ENCODE measurements at regions not wholly inside any gene's neighbourhood (a gene's known extent, or its start where the extent isn't known, plus 50 kb on each side); places are given as distances from the start of the nearest gene placed in this dataset.
A peak's percentile ranks its signal among the peaks of the same experiment; 100 is the strongest.

DNA sequence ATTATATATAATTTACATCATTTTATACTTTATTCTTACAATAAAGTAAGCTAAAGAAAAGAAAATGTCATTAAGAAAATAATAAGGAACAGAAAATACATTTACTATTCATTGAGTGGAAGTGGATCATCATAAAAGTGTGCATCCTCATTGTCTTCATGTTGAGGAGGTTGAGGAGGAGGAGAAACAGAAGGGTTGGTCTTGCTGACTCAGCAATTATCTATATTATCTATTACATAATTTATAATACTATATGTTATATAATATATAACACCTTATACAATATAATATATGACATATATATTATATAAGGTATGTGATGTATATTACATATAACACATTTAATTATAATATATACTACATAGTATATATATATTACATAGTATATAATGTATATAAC is 558.5 kb upstream of the AMELY start:
- H3K27me3 ChIP-seq (ENCODE audit: low read depth) = no peaks in the 10 kb centered on the region
- no peaks in the 10 kb centered on the region for H3K36me3 ChIP-seq
- H3K4me3 ChIP-seq = no peak overlapping the region
- no peak overlapping the region for H3K27ac ChIP-seq (replicated peaks)
- no peak for TF ChIP-seq CTCF (IDR thresholded peaks at IDR 0.05; ENCODE audit: borderline replicate concordance)
- intact Hi-C loops (cut with micrococcal nuclease) = no loop called here
- no peaks in the 10 kb centered on the region for H3K4me1 ChIP-seq
- H3K9me3 ChIP-seq (replicated peaks) = no peaks in the 10 kb centered on the region
- DNase-seq = no peak

GRCh38 chrY:7468951-7469745 is 557.6 kb upstream of the AMELY start:
- Histone ChIP-seq H3K4me3 (no peak overlapping the region), H3K36me3 (no peaks in the 10 kb centered on the region), H3K27ac (replicated peaks) (no peak overlapping the region), H3K4me1 (no peaks in the 10 kb centered on the region), H3K9me3 (replicated peaks) (no peaks in the 10 kb centered on the region), H3K27me3 (ENCODE audit: low read depth) (no peaks in the 10 kb centered on the region)
- no peak for TF ChIP-seq CTCF (IDR thresholded peaks at IDR 0.05; ENCODE audit: borderline replicate concordance)
- DNase-seq = no peak
- intact Hi-C loops (cut with micrococcal nuclease) = no loop called here

DNA sequence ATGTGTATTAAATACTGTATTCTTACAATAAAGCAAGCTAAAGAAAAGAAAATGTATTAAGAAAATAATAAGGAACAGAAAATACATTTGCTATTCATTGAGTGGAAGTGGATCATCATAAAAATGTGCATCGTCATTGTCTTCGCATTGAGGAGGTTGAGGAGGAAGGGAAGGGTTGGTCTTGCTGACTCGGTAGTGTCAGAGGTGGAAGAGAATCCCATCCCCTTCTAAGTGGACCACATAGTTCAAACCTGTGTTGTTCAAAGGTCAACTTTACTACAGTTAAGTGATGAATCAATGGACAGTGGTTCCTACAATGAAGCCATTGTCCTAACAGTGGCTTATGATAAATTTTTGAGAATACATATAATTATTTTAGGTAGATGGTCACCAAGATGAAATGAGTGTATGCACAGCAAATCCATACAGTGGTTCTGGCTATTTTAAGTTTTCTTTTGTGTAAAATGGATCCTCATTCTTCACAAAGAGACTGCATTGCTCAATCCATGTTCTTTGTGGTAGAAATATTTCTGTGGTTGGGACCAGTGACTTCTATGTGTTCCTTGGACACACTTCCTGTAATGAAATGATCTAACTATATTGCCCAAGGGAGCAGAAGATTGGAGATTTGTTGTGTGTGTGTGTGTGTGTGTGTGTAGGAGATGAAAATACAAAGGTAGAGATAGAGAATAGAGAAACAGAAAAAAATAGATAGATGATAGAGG is 556.4 kb upstream of the AMELY start:
- no peak for TF ChIP-seq CTCF (IDR thresholded peaks at IDR 0.05; ENCODE audit: borderline replicate concordance)
- intact Hi-C loops (cut with micrococcal nuclease) = no loop called here
- no peaks in the 10 kb centered on the region for H3K4me1 ChIP-seq

GRCh38 chrY:7465185-7465621 is 553.7 kb upstream of the AMELY start:
- intact Hi-C loops (cut with micrococcal nuclease) = no loop called here

More for the DNA sequence above, 556.4 kb upstream of the AMELY start:
- Histone ChIP-seq H3K27ac (replicated peaks) (no peak overlapping the region), H3K9me3 (replicated peaks) (no peaks in the 10 kb centered on the region), H3K4me3 (no peak overlapping the region), H3K36me3 (no peaks in the 10 kb centered on the region), H3K27me3 (ENCODE audit: low read depth) (no peaks in the 10 kb centered on the region)
- DNase-seq = no peak

DNA sequence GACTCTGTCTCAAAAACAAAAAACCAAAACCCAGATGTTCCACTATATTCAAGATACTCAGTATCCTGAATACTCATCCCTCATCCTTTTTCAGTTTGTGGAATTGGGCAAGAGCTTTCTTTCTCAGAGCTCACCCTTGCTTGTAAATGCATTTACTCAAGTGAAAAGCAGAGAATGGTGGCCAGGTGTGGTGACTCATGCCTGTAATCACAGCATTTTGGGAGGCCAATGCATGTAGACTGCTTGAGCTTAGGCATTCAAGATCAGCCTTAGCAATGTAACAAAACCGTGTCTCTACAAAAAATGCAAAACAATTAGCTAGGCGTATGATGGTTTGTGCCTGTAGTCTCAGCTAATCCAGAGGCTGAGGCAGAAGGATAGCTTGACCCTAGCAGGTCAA is 553.2 kb upstream of the AMELY start:
- DNase-seq = no peak
- no peak for TF ChIP-seq CTCF (IDR thresholded peaks at IDR 0.05; ENCODE audit: borderline replicate concordance)
- H3K36me3 ChIP-seq = no peaks in the 10 kb centered on the region
- peak overlapping the region; percentile 33 for H3K27ac ChIP-seq (replicated peaks)
- intact Hi-C loops (cut with micrococcal nuclease) = no loop called here
- H3K27me3 ChIP-seq (ENCODE audit: low read depth) = no peaks in the 10 kb centered on the region
- H3K4me3 ChIP-seq = no peak overlapping the region
- no peaks in the 10 kb centered on the region for H3K4me1 ChIP-seq
- H3K9me3 ChIP-seq (replicated peaks) = no peaks in the 10 kb centered on the region

More at GRCh38 chrY:7465185-7465621, 553.7 kb upstream of the AMELY start:
- no peak overlapping the region for H3K4me3 ChIP-seq
- no peaks in the 10 kb centered on the region for H3K9me3 ChIP-seq (replicated peaks)
- H3K27me3 ChIP-seq (ENCODE audit: low read depth) = no peaks in the 10 kb centered on the region
- H3K4me1 ChIP-seq = no peaks in the 10 kb centered on the region
- H3K27ac ChIP-seq (replicated peaks) = peak overlapping the region; percentile 33
- TF ChIP-seq CTCF (IDR thresholded peaks at IDR 0.05; ENCODE audit: borderline replicate concordance) = no peak
- no peak for DNase-seq
- H3K36me3 ChIP-seq = no peaks in the 10 kb centered on the region
